H9 (cell line): ENCODE measurements at regions not wholly inside any gene's neighbourhood (a gene's known extent, or its start where the extent isn't known, plus 50 kb on each side); places are given as distances from the start of the nearest gene placed in this dataset.

Experiments
- DNase-seq: peaks from one replicate; pipeline ENCODE4 v3.0.0-alpha.2; 2017
- H2AFZ ChIP-seq: one replicate; pipeline ENCODE4 v1.6.1; 2013; ENCODE audit warnings: mild to moderate bottlenecking, low read length, control low read depth, moderate library complexity
- H2AK5ac ChIP-seq: 2 replicates; pipeline ENCODE4 v1.6.1; 2013; ENCODE audit warnings: low read length, control low read depth, mixed read lengths; ENCODE audit not compliant: insufficient read length
- H2BK120ac ChIP-seq: one replicate; pipeline ENCODE4 v1.6.1; 2013; ENCODE audit warnings: low read depth, mild to moderate bottlenecking, low read length, control low read depth, inconsistent platforms; ENCODE audit not compliant: poor library complexity, severe bottlenecking
- H2BK12ac ChIP-seq: 2 replicates; pipeline ENCODE4 v1.6.1; 2013; ENCODE audit warnings: low read length, control low read depth, mixed read lengths, low read depth; ENCODE audit not compliant: insufficient read length
- H2BK15ac ChIP-seq: 2 replicates; pipeline ENCODE4 v1.6.1; 2013; ENCODE audit warnings: low read depth, low read length, control low read depth
- H2BK20ac ChIP-seq: one replicate; pipeline ENCODE4 v1.6.1; 2013; ENCODE audit warnings: low read depth, mild to moderate bottlenecking, low read length, control low read depth, inconsistent platforms; ENCODE audit not compliant: poor library complexity, severe bottlenecking
- H2BK5ac ChIP-seq: 2 replicates; pipeline ENCODE4 v1.6.1; 2013; ENCODE audit warnings: low read length, control low read depth, mixed read lengths; ENCODE audit not compliant: insufficient read length
- H3K14ac ChIP-seq: 2 replicates; pipeline ENCODE4 v1.6.1; 2013; ENCODE audit warnings: low read length, control low read depth; ENCODE audit not compliant: insufficient read depth
- H3K18ac ChIP-seq: 2 replicates; pipeline ENCODE4 v1.6.1; 2013; ENCODE audit warnings: low read depth, mild to moderate bottlenecking, mixed read lengths, low read length, control low read depth; ENCODE audit not compliant: insufficient read length
- H3K23ac ChIP-seq: 2 replicates; pipeline ENCODE4 v1.6.1; 2013; ENCODE audit warnings: low read length, control low read depth, mixed read lengths, low read depth; ENCODE audit not compliant: insufficient read length
- H3K23me2 ChIP-seq: 2 replicates; pipeline ENCODE4 v1.6.1; 2013; ENCODE audit warnings: low read depth, mild to moderate bottlenecking, mixed read lengths, low read length, control low read depth; ENCODE audit not compliant: insufficient read length, poor library complexity, severe bottlenecking
- H3K27ac ChIP-seq: 2 replicates; pipeline ENCODE4 v1.5.1; 2013; ENCODE audit warnings: low read length, control low read depth, mixed read lengths, low read depth; ENCODE audit not compliant: insufficient read length
- H3K27me3 ChIP-seq: 2 replicates; pipeline ENCODE4 v1.6.1; 2013; ENCODE audit warnings: low read length, control low read depth, inconsistent platforms; ENCODE audit not compliant: insufficient read depth
- H3K4ac ChIP-seq: 2 replicates; pipeline ENCODE4 v1.6.1; 2013; ENCODE audit warnings: low read depth, mild to moderate bottlenecking, control low read depth, inconsistent platforms, low read length, moderate library complexity
- H3K4me1 ChIP-seq: 2 replicates; pipeline ENCODE4 v1.6.1; 2013; ENCODE audit warnings: low read length, control low read depth, inconsistent platforms; ENCODE audit not compliant: insufficient read depth
- H3K4me2 ChIP-seq: 2 replicates; pipeline ENCODE4 v1.6.1; 2013; ENCODE audit warnings: low read length, control low read depth, mixed read lengths; ENCODE audit not compliant: insufficient read length, insufficient read depth
- H3K56ac ChIP-seq: 2 replicates; pipeline ENCODE4 v1.6.1; 2013; ENCODE audit warnings: low read depth, mild to moderate bottlenecking, mixed read lengths, low read length, control low read depth; ENCODE audit not compliant: insufficient read length
- H3K79me1 ChIP-seq: 2 replicates; pipeline ENCODE4 v1.6.1; 2013; ENCODE audit warnings: low read depth, mild to moderate bottlenecking, moderate library complexity, low read length, control low read depth, inconsistent platforms; ENCODE audit not compliant: insufficient read depth, poor library complexity, severe bottlenecking
- H3K79me2 ChIP-seq: 2 replicates; pipeline ENCODE4 v1.6.1; 2013; ENCODE audit warnings: low read length, control low read depth, inconsistent platforms; ENCODE audit not compliant: insufficient read depth
- H3K9ac ChIP-seq: 2 replicates; pipeline ENCODE4 v1.6.1; 2013; ENCODE audit warnings: low read length, control low read depth, mixed read lengths; ENCODE audit not compliant: insufficient read length; ENCODE audit errors: extremely low read depth
- H3K9me3 ChIP-seq: one replicate; pipeline ENCODE4 v1.6.1; 2013; ENCODE audit warnings: low read depth, low read length, inconsistent platforms; ENCODE audit not compliant: control insufficient read depth
- H3T11ph ChIP-seq: one replicate; pipeline ENCODE4 v1.6.1; 2013; ENCODE audit warnings: mild to moderate bottlenecking, low read length, control low read depth, inconsistent platforms
- H4K20me1 ChIP-seq: one replicate; pipeline ENCODE4 v1.6.1; 2013; ENCODE audit not compliant: control insufficient read depth, insufficient read length, insufficient read depth
- H4K5ac ChIP-seq: 2 replicates; pipeline ENCODE4 v1.6.1; 2013; ENCODE audit warnings: low read depth, mild to moderate bottlenecking, mixed read lengths, low read length, control low read depth; ENCODE audit not compliant: insufficient read length
- H4K8ac ChIP-seq: replicated peaks from 2 replicates; pipeline ENCODE4 v1.6.1; 2013; ENCODE audit warnings: low read length, control low read depth, mixed read lengths, low read depth; ENCODE audit not compliant: insufficient read length
- H4K91ac ChIP-seq: 2 replicates; pipeline ENCODE4 v1.6.1; 2013; ENCODE audit warnings: low read depth, mild to moderate bottlenecking, moderate library complexity, mixed read lengths, low read length, control low read depth; ENCODE audit not compliant: insufficient read length
- H3K27ac Mint-ChIP-seq, 3 experiments: 2 replicates in 2 of 3; 3 replicates in 1 of 3; pipeline ENCODE4 v1.8.0; 2020 to 2021; ENCODE audit warnings: mixed read lengths in 3 of 3, mild to moderate bottlenecking in 1 of 3, moderate library complexity in 1 of 3
- H3K27me3 Mint-ChIP-seq: 2 replicates; pipeline ENCODE4 v1.8.0; 2021; ENCODE audit warnings: low read depth, mild to moderate bottlenecking, moderate library complexity, mixed read lengths
- H3K36me3 Mint-ChIP-seq, 3 experiments: 2 replicates in 2 of 3; 3 replicates in 1 of 3; pipeline ENCODE4 v1.8.0; 2020 to 2021; ENCODE audit warnings: low read depth in 3 of 3, mixed read lengths in 3 of 3; ENCODE audit not compliant: insufficient read depth in 1 of 3
- H3K4me1 Mint-ChIP-seq, 2 experiments: 2 replicates each; pipeline ENCODE4 v1.8.0; 2020; ENCODE audit warnings: mixed read lengths in 2 of 2
- H3K4me3 Mint-ChIP-seq, 2 experiments: 2 replicates in 1 of 2; 3 replicates in 1 of 2; pipeline ENCODE4 v1.8.0; 2020 to 2021; ENCODE audit warnings: mild to moderate bottlenecking in 2 of 2, mixed read lengths in 2 of 2, moderate library complexity in 1 of 2
- H3K9me3 Mint-ChIP-seq, 2 experiments: 2 replicates in 1 of 2; 3 replicates in 1 of 2; pipeline ENCODE4 v1.8.0; 2020; ENCODE audit warnings: mild to moderate bottlenecking in 2 of 2, mixed read lengths in 2 of 2, moderate library complexity in 1 of 2
- WGBS: extraction: QIAGEN DNeasy Blood & Tissue Kit; methylation state at CpG from one replicate; pipeline ENCODE4 v1.1.7; 2013; ENCODE audit warnings: missing lambda C conversion rate, low lambda C conversion rate, mixed read lengths; ENCODE audit not compliant: insufficient read length; ENCODE audit errors: extremely low coverage; 5-methylcytosine and 5-hydroxymethylcytosine counted together
- TF ChIP-seq, protein P1 (sequence below): fragments of 200-600 bp; sonication (generic); conservative IDR thresholded peaks from 3 replicates; pipeline ENCODE4 v1.8.0; 2021; ENCODE audit warnings: antibody characterized with exemption, mild to moderate bottlenecking

DNA sequence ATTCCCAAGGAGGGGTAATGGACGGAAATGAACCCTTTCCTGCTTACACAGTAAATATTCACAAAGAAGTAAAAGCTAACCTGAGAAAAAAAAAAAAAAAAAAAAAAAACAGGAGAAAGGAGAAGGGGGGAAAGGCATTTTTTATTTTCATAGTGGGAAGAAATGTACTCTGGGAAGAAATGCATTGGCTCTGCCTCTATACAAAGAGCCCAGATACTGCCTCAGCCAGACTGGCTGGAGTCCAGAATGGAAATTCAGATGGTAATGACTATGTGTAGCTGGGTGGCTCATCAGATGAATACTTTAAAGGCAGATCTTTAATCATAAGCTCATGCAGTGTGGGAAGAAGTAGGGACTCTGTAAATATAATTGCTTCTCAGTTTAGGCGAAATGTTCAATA lies 124.9 kb upstream of the ZNF608 start:
- Histone ChIP-seq H3K4ac (no peak overlapping the region), H4K20me1 (no peaks in the 10 kb centered on the region), H2BK12ac (no peak overlapping the region), H3K23me2 (no peaks in the 10 kb centered on the region), H3K79me1 (no peaks in the 10 kb centered on the region), H2BK120ac (no peak overlapping the region), H3K4me2 (no peak overlapping the region), H3K27me3 (no peaks in the 10 kb centered on the region), H3K27ac (no peak overlapping the region), H3K9me3 (no peaks in the 10 kb centered on the region), H3K79me2 (no peaks in the 10 kb centered on the region), H3K4me1 (no peaks in the 10 kb centered on the region; the same call in 1 of the 2 replicates), H2BK5ac (no peak overlapping the region), H4K5ac (no peak overlapping the region), H3K56ac (no peak overlapping the region), H4K8ac (no peak overlapping the region), H3K18ac (no peak overlapping the region), H2BK15ac (no peak overlapping the region), H4K91ac (no peak overlapping the region), H3T11ph (no peak overlapping the region), H3K9ac (no peak overlapping the region), H2AK5ac (no peak overlapping the region), H3K14ac (no peak overlapping the region), H3K23ac (no peak overlapping the region), H2BK20ac (no peak overlapping the region), H2AFZ (no peak overlapping the region)
- no CpG with 5 or more reads among the region's 2 CpGs for WGBS
- Mint-ChIP-seq H3K27me3 (no peaks in the 10 kb centered on the region), H3K4me3 (no peak overlapping the region), H3K27ac (no peak overlapping the region), H3K4me1 (peaks cover 37 to 44% of the 10 kb centered on the region in 2 experiments), H3K9me3 (peaks cover 7 to 13% of the 10 kb centered on the region in 2 experiments; a peak in 4 of 5 replicates), H3K36me3 (peaks cover 0 to 14% (median 3%) of the 10 kb centered on the region in 3 experiments; a peak in 4 of 7 replicates)
- TF ChIP-seq, protein P1, sequence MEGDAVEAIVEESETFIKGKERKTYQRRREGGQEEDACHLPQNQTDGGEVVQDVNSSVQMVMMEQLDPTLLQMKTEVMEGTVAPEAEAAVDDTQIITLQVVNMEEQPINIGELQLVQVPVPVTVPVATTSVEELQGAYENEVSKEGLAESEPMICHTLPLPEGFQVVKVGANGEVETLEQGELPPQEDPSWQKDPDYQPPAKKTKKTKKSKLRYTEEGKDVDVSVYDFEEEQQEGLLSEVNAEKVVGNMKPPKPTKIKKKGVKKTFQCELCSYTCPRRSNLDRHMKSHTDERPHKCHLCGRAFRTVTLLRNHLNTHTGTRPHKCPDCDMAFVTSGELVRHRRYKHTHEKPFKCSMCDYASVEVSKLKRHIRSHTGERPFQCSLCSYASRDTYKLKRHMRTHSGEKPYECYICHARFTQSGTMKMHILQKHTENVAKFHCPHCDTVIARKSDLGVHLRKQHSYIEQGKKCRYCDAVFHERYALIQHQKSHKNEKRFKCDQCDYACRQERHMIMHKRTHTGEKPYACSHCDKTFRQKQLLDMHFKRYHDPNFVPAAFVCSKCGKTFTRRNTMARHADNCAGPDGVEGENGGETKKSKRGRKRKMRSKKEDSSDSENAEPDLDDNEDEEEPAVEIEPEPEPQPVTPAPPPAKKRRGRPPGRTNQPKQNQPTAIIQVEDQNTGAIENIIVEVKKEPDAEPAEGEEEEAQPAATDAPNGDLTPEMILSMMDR: no peak
- DNase-seq: no peak
